ENCODE measurements at regions not wholly inside any gene's neighbourhood (a gene's known extent, or its start where the extent isn't known, plus 50 kb on each side); places are given as distances from the start of the nearest gene placed in this dataset.
"Not testable (repeated sequence)": the region's sequence is repeated elsewhere in the genome, so short reads cannot be mapped to it uniquely, and the experiment has no call there.

GRCh38 chr13:31395090-31395489 lies 195.3 kb downstream of the B3GLCT start:
- H3K4me3 ChIP-seq (replicated peaks in 1 of 2; ENCODE audit: low read depth in 1 of 2, low read length in 2 of 2): no peak overlapping the region
- no peaks in the 10 kb centered on the region for H3K36me3 ChIP-seq (ENCODE audit: control insufficient read depth in 1 of 2, insufficient read depth in 2 of 2, low read length in 2 of 2)
- no peaks in the 10 kb centered on the region for H3K79me2 ChIP-seq (ENCODE audit: insufficient read depth, low read length)
- no peak for ATAC-seq
- DNase-seq (ENCODE audit: low read depth, low spot score): no peak
- no peak overlapping the region for H3K4me2 ChIP-seq (ENCODE audit: low read length)
- RAD21 ChIA-PET (ENCODE audit: low non-redundant PET in 1 of 2, low total read pairs in 2 of 2, uncharacterized antibody in 2 of 2, unreplicated experiment in 2 of 2): no interaction called here
- H2AFZ ChIP-seq (ENCODE audit: low read depth, low read length, poor library complexity, severe bottlenecking): no peak overlapping the region
- BruUV-seq (replicated peaks): no TSS peak
- CTCF ChIA-PET: no interaction called here
- no peaks in the 10 kb centered on the region for H3K27me3 ChIP-seq (ENCODE audit: insufficient read depth, low read length)
- peaks cover 0 to 7% of the 10 kb centered on the region in 2 experiments; a peak in 2 of 4 replicates for H3K9me3 ChIP-seq (ENCODE audit: control insufficient read depth in 1 of 2, insufficient read depth in 1 of 2, low read depth in 1 of 2, low read length in 2 of 2)
- H3K27ac ChIP-seq (ENCODE audit: low read depth, low read length): no peak overlapping the region
- no peaks in the 10 kb centered on the region for H4K20me1 ChIP-seq (ENCODE audit: insufficient read depth)
- no peak overlapping the region for H3K9ac ChIP-seq (ENCODE audit: low read length)
- no peaks in the 10 kb centered on the region for H3K9me2 ChIP-seq (ENCODE audit: insufficient read depth)
- intact Hi-C loops (cut with micrococcal nuclease): no loop called here
- POLR2A ChIA-PET: no interaction called here
- no peaks in the 10 kb centered on the region for H3K4me1 ChIP-seq (ENCODE audit: control insufficient read depth in 1 of 2, insufficient read depth in 2 of 2, low read length in 2 of 2)
- TF ChIP-seq EGR1 (IDR thresholded peaks at IDR 0.05; ENCODE audit: low read depth) (no peak), SRF (IDR thresholded peaks at IDR 0.05; ENCODE audit: low read depth) (no peak), SP1 (IDR thresholded peaks at IDR 0.05; ENCODE audit: low read depth) (no peak), ZNF274 (IDR thresholded peaks at IDR 0.05; ENCODE audit: low read depth, low read length) (no peak), SIN3A (IDR thresholded peaks at IDR 0.05; ENCODE audit: low read depth) (no peak), TCF7L2 (IDR thresholded peaks at IDR 0.05; ENCODE audit: borderline replicate concordance, extremely low read depth, insufficient read depth, insufficient read length) (no peak)

DNA sequence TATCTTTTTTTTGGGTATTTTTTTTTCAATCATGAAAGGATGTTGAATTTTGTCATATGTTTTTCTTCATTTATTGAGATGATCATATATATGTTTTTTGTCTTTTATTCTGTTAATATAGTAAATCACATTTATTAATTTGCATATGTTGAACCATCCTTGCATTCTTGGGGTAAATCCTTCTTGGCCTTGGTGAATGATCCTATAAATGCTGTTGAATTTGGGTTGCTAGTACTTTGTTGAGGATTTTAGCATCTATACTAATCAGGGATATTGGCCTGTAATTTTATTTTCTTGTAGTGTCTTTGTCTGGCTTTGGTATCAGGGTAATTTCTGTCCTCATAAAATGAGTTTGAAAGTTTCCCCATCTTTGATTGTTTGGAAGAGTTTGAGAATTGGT lies 199.9 kb downstream of the B3GLCT start:
- Histone ChIP-seq H3K9me2 (ENCODE audit: insufficient read depth) (no peaks in the 10 kb centered on the region), H3K4me3 (replicated peaks in 1 of 2; ENCODE audit: low read depth in 1 of 2, low read length in 2 of 2) (no peak overlapping the region), H3K9ac (ENCODE audit: low read length) (no peak overlapping the region), H2AFZ (ENCODE audit: low read depth, low read length, poor library complexity, severe bottlenecking) (no peak overlapping the region), H3K4me1 (ENCODE audit: control insufficient read depth in 1 of 2, insufficient read depth in 2 of 2, low read length in 2 of 2) (no peaks in the 10 kb centered on the region), H3K79me2 (ENCODE audit: insufficient read depth, low read length) (no peaks in the 10 kb centered on the region), H3K27ac (ENCODE audit: low read depth, low read length) (no peak overlapping the region), H3K36me3 (ENCODE audit: control insufficient read depth in 1 of 2, insufficient read depth in 2 of 2, low read length in 2 of 2) (no peaks in the 10 kb centered on the region), H3K27me3 (ENCODE audit: insufficient read depth, low read length) (no peaks in the 10 kb centered on the region), H4K20me1 (ENCODE audit: insufficient read depth) (no peaks in the 10 kb centered on the region), H3K9me3 (ENCODE audit: control insufficient read depth in 1 of 2, insufficient read depth in 1 of 2, low read depth in 1 of 2, low read length in 2 of 2) (peaks cover 0 to 9% of the 10 kb centered on the region in 2 experiments; a peak in 2 of 4 replicates), H3K4me2 (ENCODE audit: low read length) (no peak overlapping the region)
- TF ChIP-seq POLR2AphosphoS5 (IDR thresholded peaks at IDR 0.05; ENCODE audit: low read depth, low read length) (no peak), FOSL1 (IDR thresholded peaks at IDR 0.05; ENCODE audit: low read depth) (no peak), ELF1 (IDR thresholded peaks at IDR 0.05; ENCODE audit: borderline replicate concordance, low read depth) (no peak)
- TF ChIP-seq, protein P1, sequence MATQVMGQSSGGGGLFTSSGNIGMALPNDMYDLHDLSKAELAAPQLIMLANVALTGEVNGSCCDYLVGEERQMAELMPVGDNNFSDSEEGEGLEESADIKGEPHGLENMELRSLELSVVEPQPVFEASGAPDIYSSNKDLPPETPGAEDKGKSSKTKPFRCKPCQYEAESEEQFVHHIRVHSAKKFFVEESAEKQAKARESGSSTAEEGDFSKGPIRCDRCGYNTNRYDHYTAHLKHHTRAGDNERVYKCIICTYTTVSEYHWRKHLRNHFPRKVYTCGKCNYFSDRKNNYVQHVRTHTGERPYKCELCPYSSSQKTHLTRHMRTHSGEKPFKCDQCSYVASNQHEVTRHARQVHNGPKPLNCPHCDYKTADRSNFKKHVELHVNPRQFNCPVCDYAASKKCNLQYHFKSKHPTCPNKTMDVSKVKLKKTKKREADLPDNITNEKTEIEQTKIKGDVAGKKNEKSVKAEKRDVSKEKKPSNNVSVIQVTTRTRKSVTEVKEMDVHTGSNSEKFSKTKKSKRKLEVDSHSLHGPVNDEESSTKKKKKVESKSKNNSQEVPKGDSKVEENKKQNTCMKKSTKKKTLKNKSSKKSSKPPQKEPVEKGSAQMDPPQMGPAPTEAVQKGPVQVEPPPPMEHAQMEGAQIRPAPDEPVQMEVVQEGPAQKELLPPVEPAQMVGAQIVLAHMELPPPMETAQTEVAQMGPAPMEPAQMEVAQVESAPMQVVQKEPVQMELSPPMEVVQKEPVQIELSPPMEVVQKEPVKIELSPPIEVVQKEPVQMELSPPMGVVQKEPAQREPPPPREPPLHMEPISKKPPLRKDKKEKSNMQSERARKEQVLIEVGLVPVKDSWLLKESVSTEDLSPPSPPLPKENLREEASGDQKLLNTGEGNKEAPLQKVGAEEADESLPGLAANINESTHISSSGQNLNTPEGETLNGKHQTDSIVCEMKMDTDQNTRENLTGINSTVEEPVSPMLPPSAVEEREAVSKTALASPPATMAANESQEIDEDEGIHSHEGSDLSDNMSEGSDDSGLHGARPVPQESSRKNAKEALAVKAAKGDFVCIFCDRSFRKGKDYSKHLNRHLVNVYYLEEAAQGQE (IDR thresholded peaks at IDR 0.05; ENCODE audit: low read depth): no peak
- ChIA-PET CTCF (no interaction called here), POLR2A (no interaction called here), RAD21 (ENCODE audit: low non-redundant PET in 1 of 2, low total read pairs in 2 of 2, uncharacterized antibody in 2 of 2, unreplicated experiment in 2 of 2) (no interaction called here)
- intact Hi-C loops (cut with micrococcal nuclease): no loop called here
- no peak for DNase-seq (ENCODE audit: low read depth, low spot score)
- BruUV-seq (replicated peaks): no TSS peak
- no peak for ATAC-seq

DNA sequence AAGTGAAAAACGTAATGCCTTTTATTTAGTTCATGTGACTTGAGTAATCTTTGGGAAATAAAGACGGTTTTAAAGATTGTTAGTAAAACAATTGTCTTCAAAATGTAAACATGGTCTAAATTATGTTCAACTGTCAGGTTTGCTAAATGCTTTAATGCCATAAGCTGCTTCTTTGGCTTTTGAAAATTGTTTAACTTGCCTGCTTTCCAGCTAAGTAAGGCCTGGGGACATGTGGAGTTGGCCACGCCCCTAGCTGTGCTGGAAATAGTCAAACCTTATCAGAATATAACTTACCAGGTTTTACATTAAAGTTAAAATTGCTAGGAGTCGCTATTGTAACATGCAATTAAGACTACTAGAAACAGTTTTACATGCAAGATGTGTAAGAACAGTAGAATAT lies 203.9 kb downstream of the B3GLCT start:
- H3K4me3 ChIP-seq (replicated peaks in 1 of 2; ENCODE audit: low read depth in 1 of 2, low read length in 2 of 2); H3K27me3 ChIP-seq (ENCODE audit: insufficient read depth, low read length); H3K79me2 ChIP-seq (ENCODE audit: insufficient read depth, low read length); H3K27ac ChIP-seq (ENCODE audit: low read depth, low read length); H3K4me2 ChIP-seq (ENCODE audit: low read length); H2AFZ ChIP-seq (ENCODE audit: low read depth, low read length, poor library complexity, severe bottlenecking); H3K9ac ChIP-seq (ENCODE audit: low read length); H3K9me2 ChIP-seq (ENCODE audit: insufficient read depth); intact Hi-C loops (cut with micrococcal nuclease); POLR2A ChIA-PET; ATAC-seq; H3K36me3 ChIP-seq (ENCODE audit: control insufficient read depth in 1 of 2, insufficient read depth in 2 of 2, low read length in 2 of 2); H3K9me3 ChIP-seq (ENCODE audit: control insufficient read depth in 1 of 2, insufficient read depth in 1 of 2, low read depth in 1 of 2, low read length in 2 of 2); H4K20me1 ChIP-seq (ENCODE audit: insufficient read depth); BruUV-seq (replicated peaks); DNase-seq (ENCODE audit: low read depth, low spot score); H3K4me1 ChIP-seq (ENCODE audit: control insufficient read depth in 1 of 2, insufficient read depth in 2 of 2, low read length in 2 of 2); RAD21 ChIA-PET (ENCODE audit: low non-redundant PET in 1 of 2, low total read pairs in 2 of 2, uncharacterized antibody in 2 of 2, unreplicated experiment in 2 of 2): not testable (repeated sequence)
- CTCF ChIA-PET: interaction anchor here (1.2 to 1.4 kb wide), 2 partner anchors 20 to 168 kb away, joined by 3 to 8 read pairs; no protein-coding TSS in a partner anchor
